Mesenchymal stem cell (in vitro differentiated cells and primary cell): ENCODE measurements at regions not wholly inside any gene's neighbourhood (a gene's known extent, or its start where the extent isn't known, plus 50 kb on each side); places are given as distances from the start of the nearest gene placed in this dataset.

ENCODE experiments used
- DNase-seq: peaks from one replicate; pipeline ENCODE4 v3.0.0-alpha.2; 2013
- H2AFZ ChIP-seq: one replicate; pipeline ENCODE4 v1.6.1; 2013; ENCODE audit warnings: low read depth, mild to moderate bottlenecking, control low read depth, inconsistent platforms, low read length, moderate library complexity
- H2AK5ac ChIP-seq: 2 replicates; pipeline ENCODE4 v1.6.1; 2013; ENCODE audit warnings: low read length, moderate library complexity, mild to moderate bottlenecking, inconsistent platforms; ENCODE audit not compliant: severe bottlenecking
- H2BK120ac ChIP-seq: one replicate; pipeline ENCODE4 v1.6.1; 2013; ENCODE audit warnings: low read depth, mild to moderate bottlenecking, inconsistent platforms, low read length, moderate library complexity
- H2BK12ac ChIP-seq, 2 experiments: one replicate each; pipeline ENCODE4 v1.6.1; 2013; ENCODE audit warnings: inconsistent platforms in 2 of 2, low read length in 2 of 2, mild to moderate bottlenecking in 2 of 2, moderate library complexity in 2 of 2, control low read depth in 1 of 2
- H2BK15ac ChIP-seq: one replicate; pipeline ENCODE4 v1.6.1; 2013; ENCODE audit warnings: mild to moderate bottlenecking, low read depth, inconsistent platforms; ENCODE audit not compliant: poor library complexity, severe bottlenecking
- H2BK5ac ChIP-seq: 2 replicates; pipeline ENCODE4 v1.6.1; 2013; ENCODE audit warnings: low read depth, mild to moderate bottlenecking, low read length, control low read depth, inconsistent platforms; ENCODE audit not compliant: poor library complexity, severe bottlenecking
- H3K14ac ChIP-seq, 2 experiments: one replicate each; pipeline ENCODE4 v1.6.1; 2013; ENCODE audit warnings: inconsistent platforms in 2 of 2, low read length in 2 of 2, control low read depth in 1 of 2, mild to moderate bottlenecking in 1 of 2, moderate library complexity in 1 of 2
- H3K18ac ChIP-seq, 2 experiments: one replicate each; pipeline ENCODE4 v1.6.1; 2013; ENCODE audit warnings: inconsistent platforms in 2 of 2, low read length in 2 of 2, control low read depth in 1 of 2, low read depth in 1 of 2, mild to moderate bottlenecking in 1 of 2
- H3K23ac ChIP-seq, 2 experiments: one replicate each; pipeline ENCODE4 v1.6.1; 2013; ENCODE audit warnings: inconsistent platforms in 2 of 2, low read length in 2 of 2, mild to moderate bottlenecking in 2 of 2, moderate library complexity in 2 of 2, control low read depth in 1 of 2
- H3K27ac ChIP-seq: 2 replicates; pipeline ENCODE4 v1.5.1; 2013; ENCODE audit warnings: mild to moderate bottlenecking, moderate library complexity, low read length, control low read depth, inconsistent platforms; ENCODE audit not compliant: poor library complexity, severe bottlenecking
- H3K27me3 ChIP-seq, 2 experiments: 2 replicates each; pipeline versions ENCODE4 v1.6.1 to v1.7.0; 2013; ENCODE audit warnings: low read length in 2 of 2, mild to moderate bottlenecking in 2 of 2, moderate library complexity in 2 of 2, control low read depth in 1 of 2, inconsistent platforms in 1 of 2; ENCODE audit not compliant: control insufficient read depth in 1 of 2, insufficient read depth in 1 of 2
- H3K36me3 ChIP-seq, 2 experiments: 2 replicates each; pipeline versions ENCODE4 v1.6.1 to v1.7.0; 2013; ENCODE audit warnings: low read length in 2 of 2, control low read depth in 1 of 2, inconsistent platforms in 1 of 2, low read depth in 1 of 2, mild to moderate bottlenecking in 1 of 2; ENCODE audit not compliant: insufficient read depth in 2 of 2, control insufficient read depth in 1 of 2
- H3K4ac ChIP-seq, 2 experiments: one replicate each; pipeline ENCODE4 v1.6.1; 2013; ENCODE audit warnings: inconsistent platforms in 2 of 2, low read length in 2 of 2, mild to moderate bottlenecking in 2 of 2, moderate library complexity in 2 of 2, control low read depth in 1 of 2, low read depth in 1 of 2
- H3K4me1 ChIP-seq: 2 replicates; pipeline ENCODE4 v1.6.1; 2013; ENCODE audit warnings: low read depth, low read length, control low read depth; ENCODE audit not compliant: control insufficient read depth, insufficient read depth
- H3K4me2 ChIP-seq: 2 replicates; pipeline ENCODE4 v1.6.1; 2013; ENCODE audit warnings: low read length, mild to moderate bottlenecking, inconsistent platforms; ENCODE audit not compliant: poor library complexity, severe bottlenecking
- H3K4me3 ChIP-seq, 2 experiments: 2 replicates each; pipeline versions ENCODE4 v1.5.1 to v1.7.0; 2013; ENCODE audit warnings: low read length in 2 of 2, mild to moderate bottlenecking in 2 of 2, control low read depth in 1 of 2, low read depth in 1 of 2; ENCODE audit not compliant: insufficient read depth in 1 of 2
- H3K79me1 ChIP-seq: replicated peaks from 2 replicates; pipeline ENCODE4 v1.6.1; 2013; ENCODE audit warnings: mild to moderate bottlenecking, control low read depth, low read length, inconsistent platforms; ENCODE audit not compliant: poor library complexity, severe bottlenecking
- H3K9ac ChIP-seq: 2 replicates; pipeline ENCODE4 v1.7.0; 2013; ENCODE audit warnings: mild to moderate bottlenecking, low read length, moderate library complexity
- H3K9me3 ChIP-seq: 2 replicates; pipeline ENCODE4 v1.7.0; 2013; ENCODE audit warnings: mild to moderate bottlenecking, low read length; ENCODE audit not compliant: control insufficient read depth
- H4K8ac ChIP-seq: one replicate; pipeline ENCODE4 v1.6.1; 2013; ENCODE audit warnings: inconsistent platforms, mild to moderate bottlenecking, low read length, moderate library complexity
- H4K91ac ChIP-seq: one replicate; pipeline ENCODE4 v1.6.1; 2013; ENCODE audit warnings: mild to moderate bottlenecking, low read length, inconsistent platforms
- WGBS: methylation state at CpG from one replicate; pipeline ENCODE4 v1.1.7; 2013; ENCODE audit warnings: mixed read lengths; 5-methylcytosine and 5-hydroxymethylcytosine counted together

- Histone ChIP-seq H3K4me3 (no peak overlapping the region), H3K27me3 (no peaks in the 10 kb centered on the region), H3K27ac (no peak overlapping the region), H3K9me3 (no peaks in the 10 kb centered on the region), H3K4me2 (no peak overlapping the region), H3K9ac (no peak overlapping the region), H3K4me1 (no peaks in the 10 kb centered on the region), H3K4ac (no peak overlapping the region), H2AFZ (no peak overlapping the region), H2AK5ac (no peak overlapping the region), H3K14ac (no peak overlapping the region), H3K36me3 (no peaks in the 10 kb centered on the region), H2BK5ac (no peak overlapping the region), H4K91ac (no peak overlapping the region), H3K23ac (no peak overlapping the region), H4K8ac (no peak overlapping the region), H2BK12ac (no peak overlapping the region), H2BK15ac (no peak overlapping the region), H3K18ac (no peak overlapping the region), H2BK120ac (no peak overlapping the region), H3K79me1 (no peaks in the 10 kb centered on the region)
- DNase-seq, result no peak
- 100% methylated on average over 1 of the region's 1 CpG for WGBS
These were observed 1996.9 kb downstream of the LRRC4C start for GRCh38 chr11:39462506-39462905.

GRCh38 chr11:39461066-39461465 is 1998.4 kb downstream of the LRRC4C start:
- no peak overlapping the region for H2BK5ac ChIP-seq
- H3K4me1 ChIP-seq, result no peaks in the 10 kb centered on the region
- H3K14ac ChIP-seq, result no peak overlapping the region
- no peak overlapping the region for H3K18ac ChIP-seq
- H3K4me3 ChIP-seq, result no peak overlapping the region
- DNase-seq, result no peak
- no peak overlapping the region for H3K4ac ChIP-seq
- no peak overlapping the region for H4K91ac ChIP-seq
- no peak overlapping the region for H3K4me2 ChIP-seq
- H2BK12ac ChIP-seq, result no peak overlapping the region
- H3K27me3 ChIP-seq, result no peaks in the 10 kb centered on the region
- H3K36me3 ChIP-seq, result no peaks in the 10 kb centered on the region
- H2AK5ac ChIP-seq, result no peak overlapping the region
- no peak overlapping the region for H2AFZ ChIP-seq
- no peaks in the 10 kb centered on the region for H3K79me1 ChIP-seq
- H2BK15ac ChIP-seq, result no peak overlapping the region
- H4K8ac ChIP-seq, result no peak overlapping the region
- H3K23ac ChIP-seq, result no peak overlapping the region
- H2BK120ac ChIP-seq, result no peak overlapping the region
- no peak overlapping the region for H3K27ac ChIP-seq
- no peaks in the 10 kb centered on the region for H3K9me3 ChIP-seq
- WGBS, result 56% methylated on average over 1 of the region's 1 CpG
- no peak overlapping the region for H3K9ac ChIP-seq

- Histone ChIP-seq H2BK15ac (no peak overlapping the region), H2BK120ac (no peak overlapping the region), H3K4ac (no peak overlapping the region), H3K27me3 (no peaks in the 10 kb centered on the region), H3K9me3 (no peaks in the 10 kb centered on the region), H3K23ac (no peak overlapping the region), H4K91ac (no peak overlapping the region), H3K9ac (no peak overlapping the region), H4K8ac (no peak overlapping the region), H3K18ac (no peak overlapping the region), H3K79me1 (no peaks in the 10 kb centered on the region), H2AFZ (no peak overlapping the region), H2AK5ac (no peak overlapping the region), H2BK5ac (no peak overlapping the region), H3K27ac (no peak overlapping the region), H3K14ac (no peak overlapping the region), H2BK12ac (no peak overlapping the region), H3K36me3 (no peaks in the 10 kb centered on the region), H3K4me1 (no peaks in the 10 kb centered on the region), H3K4me3 (no peak overlapping the region), H3K4me2 (no peak overlapping the region)
- WGBS, result 88% methylated on average over 6 of the region's 6 CpGs
- DNase-seq, result no peak
These were observed 1999.8 kb downstream of the LRRC4C start for GRCh38 chr11:39459606-39460005.

GRCh38 chr11:39458481-39458880 is 2001.0 kb downstream of the LRRC4C start:
- H3K27ac ChIP-seq, result no peak overlapping the region
- no peak overlapping the region for H2BK5ac ChIP-seq
- no peaks in the 10 kb centered on the region for H3K79me1 ChIP-seq
- H2AFZ ChIP-seq, result no peak overlapping the region
- no peaks in the 10 kb centered on the region for H3K4me1 ChIP-seq
- H2BK15ac ChIP-seq, result no peak overlapping the region
- WGBS, result 100% methylated on average over 1 of the region's 2 CpGs
- no peaks in the 10 kb centered on the region for H3K27me3 ChIP-seq
- no peak overlapping the region for H2BK120ac ChIP-seq
- H2BK12ac ChIP-seq, result no peak overlapping the region
- H3K4ac ChIP-seq, result no peak overlapping the region
- no peak overlapping the region for H3K4me2 ChIP-seq
- no peak overlapping the region for H3K23ac ChIP-seq
- no peak overlapping the region for H3K18ac ChIP-seq
- no peak overlapping the region for H4K8ac ChIP-seq
- H3K4me3 ChIP-seq, result no peak overlapping the region
- no peak for DNase-seq
- no peak overlapping the region for H3K14ac ChIP-seq
- no peaks in the 10 kb centered on the region for H3K36me3 ChIP-seq
- H3K9me3 ChIP-seq, result no peaks in the 10 kb centered on the region
- H4K91ac ChIP-seq, result no peak overlapping the region
- no peak overlapping the region for H2AK5ac ChIP-seq
- no peak overlapping the region for H3K9ac ChIP-seq
